Astrocyte (in vitro differentiated cells and primary cell): ENCODE measurements at regions not wholly inside any gene's neighbourhood (a gene's known extent, or its start where the extent isn't known, plus 50 kb on each side); places are given as distances from the start of the nearest gene placed in this dataset.

Experiments used
- DNase-seq: peaks from one replicate; pipeline ENCODE4 v3.0.0-alpha.2; 2010; ENCODE audit warnings: low read depth
- FAIRE-seq: peaks from 2 replicates; lab custom pipeline; 2011; peaks lifted over from hg19 to GRCh38; lab: Jason Lieb, UNC
- H2AFZ ChIP-seq: 2 replicates; pipeline ENCODE4 v1.6.0; 2012; ENCODE audit warnings: low read depth, low read length, inconsistent platforms
- H3K27ac ChIP-seq: 2 replicates; pipeline ENCODE4 v1.5.1; 2011; ENCODE audit warnings: low read depth, low read length, inconsistent platforms
- H3K27me3 ChIP-seq: 2 replicates; pipeline ENCODE4 v1.6.0; 2011; ENCODE audit warnings: low read length, inconsistent platforms; ENCODE audit not compliant: insufficient read depth
- H3K36me3 ChIP-seq: 2 replicates; pipeline ENCODE4 v1.5.1; 2011; ENCODE audit warnings: low read length, inconsistent platforms; ENCODE audit not compliant: insufficient read depth
- H3K4me1 ChIP-seq: 2 replicates; pipeline ENCODE4 v1.5.1; 2011; ENCODE audit warnings: low read length, inconsistent platforms; ENCODE audit not compliant: insufficient read depth
- H3K4me2 ChIP-seq: 2 replicates; pipeline ENCODE4 v1.6.0; 2012; ENCODE audit warnings: low read length, inconsistent platforms
- H3K4me3 ChIP-seq: 2 replicates; pipeline ENCODE4 v1.5.1; 2011; ENCODE audit warnings: low read depth, mild to moderate bottlenecking, low read length, inconsistent platforms; ENCODE audit not compliant: insufficient read depth
- H3K79me2 ChIP-seq: 2 replicates; pipeline ENCODE4 v1.6.0; 2012; ENCODE audit warnings: mild to moderate bottlenecking, low read length, inconsistent platforms; ENCODE audit not compliant: insufficient read depth
- H3K9ac ChIP-seq: 2 replicates; pipeline ENCODE4 v1.6.0; 2012; ENCODE audit warnings: mild to moderate bottlenecking, low read length, inconsistent platforms
- H3K9me3 ChIP-seq: 2 replicates; pipeline ENCODE4 v1.5.1; 2012; ENCODE audit warnings: low read depth, mild to moderate bottlenecking, low read length, inconsistent platforms; ENCODE audit not compliant: insufficient read depth
- H4K20me1 ChIP-seq: 2 replicates; pipeline ENCODE4 v1.6.0; 2012; ENCODE audit warnings: low read length, inconsistent platforms; ENCODE audit not compliant: insufficient read depth
- H3K27ac Mint-ChIP-seq: one replicate; pipeline ENCODE4 v1.8.0; 2021; ENCODE audit warnings: mild to moderate bottlenecking, mixed read lengths; ENCODE audit not compliant: unreplicated experiment
- H3K27me3 Mint-ChIP-seq: one replicate; pipeline ENCODE4 v1.8.0; 2021; ENCODE audit warnings: low read depth, mixed read lengths; ENCODE audit not compliant: unreplicated experiment
- H3K36me3 Mint-ChIP-seq: one replicate; pipeline ENCODE4 v1.8.0; 2021; ENCODE audit warnings: low read depth, mixed read lengths; ENCODE audit not compliant: unreplicated experiment
- H3K4me1 Mint-ChIP-seq: one replicate; pipeline ENCODE4 v1.8.0; 2021; ENCODE audit warnings: low read depth, mixed read lengths; ENCODE audit not compliant: unreplicated experiment
- H3K4me3 Mint-ChIP-seq: one replicate; pipeline ENCODE4 v1.8.0; 2021; ENCODE audit warnings: mild to moderate bottlenecking, moderate library complexity, mixed read lengths; ENCODE audit not compliant: unreplicated experiment
- H3K9me3 Mint-ChIP-seq: one replicate; pipeline ENCODE4 v1.8.0; 2021; ENCODE audit warnings: mild to moderate bottlenecking, mixed read lengths; ENCODE audit not compliant: unreplicated experiment
- CTCF ChIP-seq: IDR thresholded peaks from 2 replicates; pipeline ENCODE4 v1.5.1; 2011; ENCODE audit warnings: low read depth, mild to moderate bottlenecking, inconsistent platforms, low read length, moderate library complexity; ENCODE audit not compliant: insufficient read depth
- EZH2 ChIP-seq: IDR thresholded peaks from 2 replicates; pipeline ENCODE4 v1.6.1; 2012; ENCODE audit warnings: mild to moderate bottlenecking, low read length, inconsistent platforms; ENCODE audit not compliant: insufficient read depth

GRCh38 chr4:130124066-130124465 lies 1028.1 kb downstream of the C4orf33 start:
- Histone ChIP-seq H3K79me2 (no peaks in the 10 kb centered on the region), H3K27me3 (no peaks in the 10 kb centered on the region), H3K4me1 (no peaks in the 10 kb centered on the region), H3K36me3 (no peaks in the 10 kb centered on the region), H3K4me2 (no peak overlapping the region), H2AFZ (peak overlapping the region; percentile 39), H4K20me1 (no peaks in the 10 kb centered on the region), H3K9me3 (no peaks in the 10 kb centered on the region), H3K4me3 (no peak overlapping the region), H3K9ac (no peak overlapping the region), H3K27ac (no peak overlapping the region)
- DNase-seq (no peak), FAIRE-seq (no peak)
- no peaks in the 10 kb centered on the region for H3K9me3 Mint-ChIP-seq
- no peaks in the 10 kb centered on the region for H3K36me3 Mint-ChIP-seq
- H3K4me1 Mint-ChIP-seq = no peaks in the 10 kb centered on the region
- no peak overlapping the region for H3K4me3 Mint-ChIP-seq
- H3K27me3 Mint-ChIP-seq = no peaks in the 10 kb centered on the region
- H3K27ac Mint-ChIP-seq = no peak overlapping the region
- TF ChIP-seq EZH2 (no peak), CTCF (no peak)

- no peaks in the 10 kb centered on the region for H3K79me2 ChIP-seq
- H3K36me3 ChIP-seq = no peaks in the 10 kb centered on the region
- Mint-ChIP-seq H3K4me3 (no peak overlapping the region), H3K9me3 (no peaks in the 10 kb centered on the region), H3K27ac (no peak overlapping the region), H3K27me3 (no peaks in the 10 kb centered on the region), H3K4me1 (no peaks in the 10 kb centered on the region), H3K36me3 (no peaks in the 10 kb centered on the region)
- no peak overlapping the region for H3K27ac ChIP-seq
- H3K27me3 ChIP-seq = no peaks in the 10 kb centered on the region
- no peak overlapping the region for H3K4me3 ChIP-seq
- no peak overlapping the region for H3K9ac ChIP-seq
- H4K20me1 ChIP-seq = no peaks in the 10 kb centered on the region
- FAIRE-seq = no peak
- no peak for DNase-seq
- H3K4me2 ChIP-seq = no peak overlapping the region
- H2AFZ ChIP-seq = no peak overlapping the region
- no peaks in the 10 kb centered on the region for H3K4me1 ChIP-seq
- no peaks in the 10 kb centered on the region for H3K9me3 ChIP-seq
- no peak for TF ChIP-seq CTCF
- TF ChIP-seq EZH2 = no peak
These were observed 1029.5 kb downstream of the C4orf33 start for GRCh38 chr4:130125467-130125866.

GRCh38 chr4:130127297-130127696 lies 1031.3 kb downstream of the C4orf33 start:
- H3K9me3 ChIP-seq = no peaks in the 10 kb centered on the region
- Mint-ChIP-seq H3K36me3 (no peaks in the 10 kb centered on the region), H3K4me3 (no peak overlapping the region), H3K4me1 (no peaks in the 10 kb centered on the region), H3K27me3 (no peaks in the 10 kb centered on the region), H3K27ac (no peak overlapping the region), H3K9me3 (no peaks in the 10 kb centered on the region)
- no peak overlapping the region for H3K27ac ChIP-seq
- FAIRE-seq (no peak), DNase-seq (no peak)
- H3K4me2 ChIP-seq = no peak overlapping the region
- H3K79me2 ChIP-seq = no peaks in the 10 kb centered on the region
- no peaks in the 10 kb centered on the region for H3K27me3 ChIP-seq
- H2AFZ ChIP-seq = no peak overlapping the region
- no peaks in the 10 kb centered on the region for H3K36me3 ChIP-seq
- H4K20me1 ChIP-seq = no peaks in the 10 kb centered on the region
- no peak for TF ChIP-seq EZH2
- TF ChIP-seq CTCF = no peak
- no peak overlapping the region for H3K4me3 ChIP-seq
- no peak overlapping the region for H3K9ac ChIP-seq
- no peaks in the 10 kb centered on the region for H3K4me1 ChIP-seq
